HEK293 (cell line): ENCODE measurements at regions not wholly inside any gene's neighbourhood (a gene's known extent, or its start where the extent isn't known, plus 50 kb on each side); places are given as distances from the start of the nearest gene placed in this dataset.

ENCODE experiments used
- CTCF ChIA-PET: fragments of 350-600 bp; formaldehyde crosslinking; extraction: SDS; loops from one replicate; lab custom pipeline; 2021; ENCODE audit warnings: antibody characterized with exemption; lab: Yijun Ruan, JAX
- POLR2A ChIA-PET: fragments of 300-600 bp; formaldehyde crosslinking; extraction: SDS; loops from one replicate; lab custom pipeline; 2020; ENCODE audit warnings: antibody characterized with exemption, inconsistent platforms; lab: Yijun Ruan, JAX
- H3K27ac ChIP-seq: fragments of 200-500 bp; sonication (Bioruptor generic); 2 replicates; pipeline ENCODE4 v1.5.1; 2014; ENCODE audit warnings: low read depth, low read length, control low read depth, inconsistent platforms; ENCODE audit errors: extremely low read depth
- H3K36me3 ChIP-seq, 2 experiments: fragments of 200-500 bp in 1 of 2; sonication (Bioruptor generic) in 1 of 2; 1 replicate in 1 of 2; 2 replicates in 1 of 2; pipeline ENCODE4 v1.5.1; 2014 to 2017; ENCODE audit warnings: inconsistent platforms in 2 of 2, low read length in 2 of 2; ENCODE audit not compliant: control insufficient read depth in 2 of 2, insufficient read depth in 1 of 2
- H3K4me1 ChIP-seq: fragments of 200-500 bp; sonication (Bioruptor generic); 2 replicates; pipeline ENCODE4 v1.5.1; 2014; ENCODE audit warnings: mild to moderate bottlenecking, low read length, inconsistent platforms; ENCODE audit not compliant: control insufficient read depth, insufficient read depth
- H3K4me3 ChIP-seq: 2 replicates; pipeline ENCODE4 v1.5.1; 2011; ENCODE audit warnings: low read depth, mild to moderate bottlenecking, control low read depth, low read length, moderate library complexity
- H3K9me3 ChIP-seq: fragments of 200-500 bp; sonication (Bioruptor generic); 2 replicates; pipeline ENCODE4 v1.5.1; 2014; ENCODE audit warnings: low read depth, low read length, inconsistent platforms; ENCODE audit not compliant: control insufficient read depth, insufficient read depth
- GLIS2 ChIP-seq: fragments of 450-650 bp; formaldehyde crosslinking; IDR thresholded peaks from 2 replicates; pipeline ENCODE4 v1.5.1; 2016; ENCODE audit warnings: missing biosample characterization, missing genetic modification characterization
- KLF10 ChIP-seq: fragments of 450-650 bp; IDR thresholded peaks from 2 replicates; pipeline ENCODE4 v1.5.1; 2018; ENCODE audit warnings: missing biosample characterization, mild to moderate bottlenecking, missing genetic modification characterization
- KLF16 ChIP-seq: fragments of 450-650 bp; formaldehyde crosslinking; IDR thresholded peaks from 2 replicates; pipeline ENCODE4 v1.5.1; 2017; ENCODE audit warnings: missing biosample characterization, missing genetic modification characterization
- RBAK ChIP-seq: fragments of 450-650 bp; formaldehyde crosslinking; IDR thresholded peaks from 2 replicates; pipeline ENCODE4 v1.5.1; 2016; ENCODE audit warnings: missing biosample characterization, missing genetic modification characterization
- SCRT1 ChIP-seq: fragments of 450-650 bp; formaldehyde crosslinking; IDR thresholded peaks from 2 replicates; pipeline ENCODE4 v1.5.1; 2016; ENCODE audit warnings: missing biosample characterization, missing genetic modification characterization, borderline replicate concordance
- SETDB1 ChIP-seq: IDR thresholded peaks from one replicate; pipeline ENCODE4 v1.6.1; 2017; ENCODE audit warnings: mild to moderate bottlenecking, low read length, moderate library complexity, mixed read lengths; ENCODE audit not compliant: insufficient read length
- SP2 ChIP-seq: fragments of 450-650 bp; formaldehyde crosslinking; IDR thresholded peaks from 2 replicates; pipeline ENCODE4 v1.5.1; 2016; ENCODE audit warnings: missing biosample characterization, missing genetic modification characterization
- ZFP41 ChIP-seq: fragments of 450-650 bp; formaldehyde crosslinking; IDR thresholded peaks from 2 replicates; pipeline ENCODE4 v1.5.1; 2016; ENCODE audit warnings: missing biosample characterization, missing genetic modification characterization, borderline replicate concordance
- ZNF266 ChIP-seq: fragments of 450-650 bp; formaldehyde crosslinking; IDR thresholded peaks from 2 replicates; pipeline ENCODE4 v1.5.1; 2016; ENCODE audit warnings: missing biosample characterization, missing genetic modification characterization, low read depth
- ZNF292 ChIP-seq: fragments of 450-650 bp; formaldehyde crosslinking; IDR thresholded peaks from 2 replicates; pipeline ENCODE4 v1.5.1; 2016; ENCODE audit warnings: low read depth, missing biosample characterization, missing genetic modification characterization, borderline replicate concordance
- ZNF510 ChIP-seq: fragments of 450-650 bp; formaldehyde crosslinking; IDR thresholded peaks from 2 replicates; pipeline ENCODE4 v1.5.1; 2018; ENCODE audit warnings: mild to moderate bottlenecking, missing genetic modification characterization, missing biosample characterization; ENCODE audit not compliant: insufficient replicate concordance
- ZNF514 ChIP-seq: fragments of 450-650 bp; formaldehyde crosslinking; IDR thresholded peaks from 2 replicates; pipeline ENCODE4 v1.5.1; 2016; ENCODE audit warnings: missing biosample characterization, missing genetic modification characterization
- ZNF585B ChIP-seq: fragments of 450-650 bp; formaldehyde crosslinking; IDR thresholded peaks from 2 replicates; pipeline ENCODE4 v1.5.1; 2016; ENCODE audit warnings: missing biosample characterization, missing genetic modification characterization
- ZNF623 ChIP-seq: fragments of 450-650 bp; formaldehyde crosslinking; IDR thresholded peaks from 2 replicates; pipeline ENCODE4 v1.5.1; 2016; ENCODE audit warnings: missing biosample characterization, missing genetic modification characterization
- ZNF660 ChIP-seq: fragments of 450-650 bp; IDR thresholded peaks from 2 replicates; pipeline ENCODE4 v1.5.1; 2018; ENCODE audit warnings: missing biosample characterization, mild to moderate bottlenecking, missing genetic modification characterization
- ZNF670 ChIP-seq: fragments of 450-650 bp; formaldehyde crosslinking; IDR thresholded peaks from 2 replicates; pipeline ENCODE4 v1.5.1; 2016; ENCODE audit warnings: missing biosample characterization, missing genetic modification characterization, low read depth
- ZNF76 ChIP-seq: fragments of 450-650 bp; formaldehyde crosslinking; IDR thresholded peaks from 2 replicates; pipeline ENCODE4; 2016; ENCODE audit warnings: low read depth, missing biosample characterization, missing genetic modification characterization, borderline replicate concordance
- ZNF837 ChIP-seq: fragments of 450-650 bp; formaldehyde crosslinking; IDR thresholded peaks from 2 replicates; pipeline ENCODE4 v1.5.1; 2016; ENCODE audit warnings: missing biosample characterization, missing genetic modification characterization
- ZNF843 ChIP-seq: fragments of 450-650 bp; formaldehyde crosslinking; IDR thresholded peaks from 2 replicates; pipeline ENCODE4 v1.5.1; 2016; ENCODE audit warnings: missing biosample characterization, missing genetic modification characterization
- TF ChIP-seq, protein P1 (sequence below): fragments of 450-650 bp; formaldehyde crosslinking; IDR thresholded peaks from 2 replicates; pipeline ENCODE4 v1.5.1; 2016; ENCODE audit warnings: missing biosample characterization, missing genetic modification characterization, low read depth
- TF ChIP-seq, protein P2 (sequence below): fragments of 450-650 bp; IDR thresholded peaks from 2 replicates; pipeline ENCODE4 v1.5.1; 2018; ENCODE audit warnings: missing biosample characterization, missing genetic modification characterization
- TF ChIP-seq, protein P3 (sequence below): fragments of 450-650 bp; formaldehyde crosslinking; IDR thresholded peaks from 2 replicates; pipeline ENCODE4 v1.5.1; 2016; ENCODE audit warnings: missing biosample characterization, missing genetic modification characterization
- TF ChIP-seq, protein P4 (sequence below): fragments of 450-650 bp; formaldehyde crosslinking; IDR thresholded peaks from 2 replicates; pipeline ENCODE4 v1.5.1; 2016; ENCODE audit warnings: missing biosample characterization, missing genetic modification characterization

DNA sequence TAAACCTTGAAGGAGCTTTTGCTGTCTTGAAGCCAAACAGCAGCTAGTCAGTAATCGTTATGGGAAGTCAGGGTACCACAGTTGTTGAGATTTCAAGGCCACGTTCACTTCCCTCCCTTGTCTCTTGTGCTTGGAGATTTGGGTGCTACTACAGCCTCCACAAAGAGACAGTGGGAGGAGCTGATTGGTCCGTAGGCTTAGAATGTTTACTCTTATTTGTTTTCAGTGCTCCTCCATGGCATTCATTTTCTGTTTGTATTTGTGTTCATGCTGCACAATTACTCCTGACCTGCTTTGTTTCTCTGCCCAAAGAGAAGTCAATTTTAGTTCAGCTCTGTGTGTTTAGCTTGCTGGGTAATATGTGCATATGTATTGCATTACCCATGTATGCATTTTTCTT lies 147.7 kb downstream of the PRL start:
- Histone ChIP-seq H3K36me3 (no peaks in the 10 kb centered on the region), H3K9me3 (no peaks in the 10 kb centered on the region), H3K4me1 (peaks cover 23% of the 10 kb centered on the region), H3K4me3 (no peak overlapping the region), H3K27ac (no peak overlapping the region)
- TF ChIP-seq, protein P1, sequence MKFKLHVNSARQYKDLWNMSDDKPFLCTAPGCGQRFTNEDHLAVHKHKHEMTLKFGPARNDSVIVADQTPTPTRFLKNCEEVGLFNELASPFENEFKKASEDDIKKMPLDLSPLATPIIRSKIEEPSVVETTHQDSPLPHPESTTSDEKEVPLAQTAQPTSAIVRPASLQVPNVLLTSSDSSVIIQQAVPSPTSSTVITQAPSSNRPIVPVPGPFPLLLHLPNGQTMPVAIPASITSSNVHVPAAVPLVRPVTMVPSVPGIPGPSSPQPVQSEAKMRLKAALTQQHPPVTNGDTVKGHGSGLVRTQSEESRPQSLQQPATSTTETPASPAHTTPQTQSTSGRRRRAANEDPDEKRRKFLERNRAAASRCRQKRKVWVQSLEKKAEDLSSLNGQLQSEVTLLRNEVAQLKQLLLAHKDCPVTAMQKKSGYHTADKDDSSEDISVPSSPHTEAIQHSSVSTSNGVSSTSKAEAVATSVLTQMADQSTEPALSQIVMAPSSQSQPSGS (tag by site-specific recombination): no peak
- TF ChIP-seq SP2 (no peak), ZNF843 (tag by site-specific recombination) (no peak), SCRT1 (no peak)
- CTCF ChIA-PET: interaction anchor here (0.6 kb wide), 1 partner anchor 13 kb away, joined by 3 read pairs; no protein-coding TSS in a partner anchor
- POLR2A ChIA-PET: no interaction called here

DNA sequence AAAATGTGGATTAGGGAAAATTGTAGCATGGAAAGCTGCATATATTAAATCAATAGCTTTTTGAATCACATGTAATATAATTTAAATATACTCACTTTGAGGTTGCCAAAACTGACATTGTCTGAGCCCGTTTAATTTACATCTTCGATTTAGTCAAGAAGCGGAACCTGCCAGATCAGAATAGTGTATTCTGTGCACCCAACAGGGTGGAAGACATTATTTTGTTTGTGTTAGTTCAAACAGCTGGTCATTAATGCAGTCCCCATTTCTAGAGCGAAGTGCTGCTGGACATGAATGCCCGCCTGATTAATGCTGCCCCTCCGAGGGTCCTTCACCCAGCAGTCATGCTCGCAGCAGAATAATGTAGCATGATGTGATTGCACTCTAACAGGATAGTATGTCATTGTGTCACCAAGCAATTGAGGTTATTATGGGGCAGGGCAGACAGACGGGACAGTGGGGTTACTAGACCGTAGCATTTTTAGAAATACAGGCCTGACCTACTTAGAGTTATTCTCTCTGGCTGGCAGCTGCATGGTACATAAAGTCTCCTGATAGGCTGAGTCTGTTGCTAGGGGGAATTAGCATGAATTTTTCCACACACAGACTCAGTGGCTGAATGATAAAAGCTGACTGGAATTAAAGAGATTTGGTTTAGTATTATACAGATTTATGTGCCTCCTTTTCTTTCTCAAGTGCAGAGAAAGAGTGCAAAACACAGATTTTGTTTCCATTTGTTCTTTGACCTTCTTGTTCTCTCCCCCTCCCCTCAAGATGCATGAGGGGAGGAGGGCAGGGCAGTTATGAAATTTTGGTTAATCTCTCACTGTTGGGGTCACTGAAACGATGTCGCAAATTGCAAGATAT lies 147.1 kb downstream of the PRL start:
- no peak overlapping the region for H3K4me3 ChIP-seq
- no peaks in the 10 kb centered on the region for H3K36me3 ChIP-seq
- POLR2A ChIA-PET: interaction anchor here (0.5 kb wide), 1 partner anchor 556 kb away, joined by 9 read pairs; the partner anchor contains the start of gene SOX4
- peaks cover 23% of the 10 kb centered on the region for H3K4me1 ChIP-seq
- CTCF ChIA-PET: interaction anchor here (0.6 to 0.7 kb wide), 2 partner anchors 12 to 239 kb away, joined by 3 read pairs; no protein-coding TSS in a partner anchor
- TF ChIP-seq ZNF623 (tag by site-specific recombination): no peak
- no peak for TF ChIP-seq KLF10 (tag by site-specific recombination)
- TF ChIP-seq ZFP41 (tag by site-specific recombination): no peak
- no peak for TF ChIP-seq ZNF76 (tag by site-specific recombination)
- TF ChIP-seq, protein P2, sequence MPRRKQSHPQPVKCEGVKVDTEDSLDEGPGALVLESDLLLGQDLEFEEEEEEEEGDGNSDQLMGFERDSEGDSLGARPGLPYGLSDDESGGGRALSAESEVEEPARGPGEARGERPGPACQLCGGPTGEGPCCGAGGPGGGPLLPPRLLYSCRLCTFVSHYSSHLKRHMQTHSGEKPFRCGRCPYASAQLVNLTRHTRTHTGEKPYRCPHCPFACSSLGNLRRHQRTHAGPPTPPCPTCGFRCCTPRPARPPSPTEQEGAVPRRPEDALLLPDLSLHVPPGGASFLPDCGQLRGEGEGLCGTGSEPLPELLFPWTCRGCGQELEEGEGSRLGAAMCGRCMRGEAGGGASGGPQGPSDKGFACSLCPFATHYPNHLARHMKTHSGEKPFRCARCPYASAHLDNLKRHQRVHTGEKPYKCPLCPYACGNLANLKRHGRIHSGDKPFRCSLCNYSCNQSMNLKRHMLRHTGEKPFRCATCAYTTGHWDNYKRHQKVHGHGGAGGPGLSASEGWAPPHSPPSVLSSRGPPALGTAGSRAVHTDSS (tag by site-specific recombination): no peak
- TF ChIP-seq ZNF660 (tag by site-specific recombination): no peak
- TF ChIP-seq, protein P3, sequence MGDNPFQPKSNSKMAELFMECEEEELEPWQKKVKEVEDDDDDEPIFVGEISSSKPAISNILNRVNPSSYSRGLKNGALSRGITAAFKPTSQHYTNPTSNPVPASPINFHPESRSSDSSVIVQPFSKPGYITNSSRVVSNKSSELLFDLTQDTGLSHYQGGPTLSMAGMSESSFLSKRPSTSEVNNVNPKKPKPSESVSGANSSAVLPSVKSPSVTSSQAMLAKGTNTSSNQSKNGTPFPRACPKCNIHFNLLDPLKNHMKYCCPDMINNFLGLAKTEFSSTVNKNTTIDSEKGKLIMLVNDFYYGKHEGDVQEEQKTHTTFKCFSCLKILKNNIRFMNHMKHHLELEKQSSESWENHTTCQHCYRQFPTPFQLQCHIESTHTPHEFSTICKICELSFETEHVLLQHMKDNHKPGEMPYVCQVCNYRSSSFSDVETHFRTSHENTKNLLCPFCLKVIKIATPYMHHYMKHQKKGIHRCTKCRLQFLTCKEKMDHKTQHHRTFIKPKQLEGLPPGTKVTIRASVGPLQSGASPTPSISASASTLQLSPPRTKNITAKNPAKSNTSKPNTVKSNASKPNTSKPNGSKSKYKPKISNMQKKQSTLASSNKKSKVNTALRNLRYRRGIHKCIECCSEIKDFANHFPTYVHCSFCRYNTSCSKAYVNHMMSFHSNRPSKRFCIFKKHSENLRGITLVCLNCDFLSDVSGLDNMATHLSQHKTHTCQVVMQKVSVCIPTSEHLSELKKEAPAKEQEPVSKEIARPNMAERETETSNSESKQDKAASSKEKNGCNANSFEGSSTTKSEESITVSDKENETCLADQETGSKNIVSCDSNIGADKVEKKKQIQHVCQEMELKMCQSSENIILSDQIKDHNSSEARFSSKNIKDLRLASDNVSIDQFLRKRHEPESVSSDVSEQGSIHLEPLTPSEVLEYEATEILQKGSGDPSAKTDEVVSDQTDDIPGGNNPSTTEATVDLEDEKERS: no peak
- no peak for TF ChIP-seq KLF16
- TF ChIP-seq ZNF514 (tag by site-specific recombination): no peak
- no peak for TF ChIP-seq SETDB1
- TF ChIP-seq ZNF585B (tag by site-specific recombination): no peak
- no peak for TF ChIP-seq ZNF670
- no peak for TF ChIP-seq ZNF266 (tag by site-specific recombination)
- TF ChIP-seq, protein P4, sequence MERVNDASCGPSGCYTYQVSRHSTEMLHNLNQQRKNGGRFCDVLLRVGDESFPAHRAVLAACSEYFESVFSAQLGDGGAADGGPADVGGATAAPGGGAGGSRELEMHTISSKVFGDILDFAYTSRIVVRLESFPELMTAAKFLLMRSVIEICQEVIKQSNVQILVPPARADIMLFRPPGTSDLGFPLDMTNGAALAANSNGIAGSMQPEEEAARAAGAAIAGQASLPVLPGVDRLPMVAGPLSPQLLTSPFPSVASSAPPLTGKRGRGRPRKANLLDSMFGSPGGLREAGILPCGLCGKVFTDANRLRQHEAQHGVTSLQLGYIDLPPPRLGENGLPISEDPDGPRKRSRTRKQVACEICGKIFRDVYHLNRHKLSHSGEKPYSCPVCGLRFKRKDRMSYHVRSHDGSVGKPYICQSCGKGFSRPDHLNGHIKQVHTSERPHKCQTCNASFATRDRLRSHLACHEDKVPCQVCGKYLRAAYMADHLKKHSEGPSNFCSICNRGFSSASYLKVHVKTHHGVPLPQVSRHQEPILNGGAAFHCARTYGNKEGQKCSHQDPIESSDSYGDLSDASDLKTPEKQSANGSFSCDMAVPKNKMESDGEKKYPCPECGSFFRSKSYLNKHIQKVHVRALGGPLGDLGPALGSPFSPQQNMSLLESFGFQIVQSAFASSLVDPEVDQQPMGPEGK: no peak
- TF ChIP-seq ZNF837 (tag by site-specific recombination): no peak
- no peak for TF ChIP-seq RBAK (tag by site-specific recombination)
- no peak for TF ChIP-seq GLIS2 (tag by site-specific recombination)
- no peak for TF ChIP-seq ZNF292 (tag by site-specific recombination)
- TF ChIP-seq ZNF510 (tag by site-specific recombination): no peak
- H3K9me3 ChIP-seq: no peaks in the 10 kb centered on the region
- no peak overlapping the region for H3K27ac ChIP-seq
